ENCODE measurements at regions not wholly inside any gene's neighbourhood (a gene's known extent, or its start where the extent isn't known, plus 50 kb on each side); places are given as distances from the start of the nearest gene placed in this dataset.

GRCh38 chr22:48722661-48723060, 1105.0 kb downstream of the BRD1 start:
- intact Hi-C loops (cut with micrococcal nuclease; ENCODE audit: unreplicated experiment) = no loop called here
- FAIRE-seq (no peak), DNase-seq (ENCODE audit: low spot score) (no peak), ATAC-seq (no peak)
- no peak overlapping the region for H2AFZ ChIP-seq (ENCODE audit: low read length)
- BruUV-seq (replicated peaks) = no TSS peak
- H3K4me1 ChIP-seq (ENCODE audit: insufficient read depth, low read length) = no peaks in the 10 kb centered on the region
- TF ChIP-seq NR2C2 (CRISPR knock-in tag; IDR thresholded peaks at IDR 0.05; ENCODE audit: borderline replicate concordance) (no peak), MIER2 (CRISPR knock-in tag; IDR thresholded peaks at IDR 0.05) (no peak), FOXA3 (CRISPR knock-in tag; IDR thresholded peaks at IDR 0.05) (no peak), HCFC1 (IDR thresholded peaks at IDR 0.05; ENCODE audit: low read depth, low read length) (no peak), PRMT3 (CRISPR knock-in tag; IDR thresholded peaks at IDR 0.05; ENCODE audit: borderline replicate concordance, low read depth) (no peak), SMC3 (IDR thresholded peaks at IDR 0.05; ENCODE audit: low read length) (no peak), IKZF1 (IDR thresholded peaks at IDR 0.05) (no peak), MLX (CRISPR knock-in tag; IDR thresholded peaks at IDR 0.05) (no peak), ZNF343 (CRISPR knock-in tag; IDR thresholded peaks at IDR 0.05) (no peak), RNF2 (conservative IDR thresholded peaks at IDR 0.05; ENCODE audit: low read depth) (no peak)
- POLR2A ChIA-PET = no interaction called here
- H3K79me2 ChIP-seq (ENCODE audit: insufficient read depth, low read length) = peaks cover 16% of the 10 kb centered on the region
- no peak overlapping the region for H3K9ac ChIP-seq (ENCODE audit: insufficient read depth, low read depth, low read length)
- peaks cover 18% of the 10 kb centered on the region for H3K9me3 ChIP-seq (ENCODE audit: low read length)
- no peak overlapping the region for H3K27ac ChIP-seq (ENCODE audit: extremely low read length, insufficient read depth, low read length)
- in situ Hi-C loops (cut with HindIII; ENCODE audit: extremely low pct_ligation_motif_present, low pct_unique_long_range_greater_than_20kb) = no loop called here
- H3K36me3 ChIP-seq (replicated peaks in 1 of 2; ENCODE audit: control insufficient read depth in 1 of 2, insufficient read depth in 2 of 2, low read length in 2 of 2) = peaks cover 3 to 35% of the 10 kb centered on the region in 2 experiments; a peak in 3 of 5 replicates
- CTCF ChIA-PET (ENCODE audit: low intra/inter-chr PET ratio, low total read pairs) = no interaction called here
- no peak overlapping the region for H3K4me3 ChIP-seq (replicated peaks in 1 of 3; ENCODE audit: insufficient read depth in 1 of 3, low read depth in 2 of 3, low read length in 3 of 3)
- WGBS (ENCODE audit: low lambda C conversion rate) = 91% methylated on average over 9 of the region's 10 CpGs
- peaks cover 33% of the 10 kb centered on the region for H4K20me1 ChIP-seq (ENCODE audit: insufficient read depth, low read length)
- no peaks in the 10 kb centered on the region for H3K27me3 ChIP-seq (ENCODE audit: control insufficient read depth in 1 of 2, insufficient read depth in 2 of 2, low read length in 2 of 2)
- H3K4me2 ChIP-seq (ENCODE audit: low read depth, low read length) = no peak overlapping the region

DNA sequence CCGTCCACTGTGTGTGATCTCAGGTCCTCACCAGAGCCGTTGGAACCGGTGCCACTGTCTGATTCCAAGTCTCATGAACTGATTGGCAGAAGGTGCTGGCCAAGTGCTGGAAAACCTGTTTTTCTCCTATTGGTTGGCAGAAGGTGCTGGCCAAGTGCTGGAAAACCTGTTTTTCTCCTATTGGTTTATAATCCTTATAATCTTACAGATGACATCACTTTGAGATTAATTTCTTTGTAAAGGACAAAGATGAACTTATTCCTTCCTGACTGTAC, 1106.3 kb downstream of the BRD1 start:
- H3K4me3 ChIP-seq (replicated peaks in 1 of 3; ENCODE audit: insufficient read depth in 1 of 3, low read depth in 2 of 3, low read length in 3 of 3) = no peak overlapping the region
- POLR2A ChIA-PET = no interaction called here
- H3K9ac ChIP-seq (ENCODE audit: insufficient read depth, low read depth, low read length) = no peak overlapping the region
- FAIRE-seq (no peak), ATAC-seq (no peak), DNase-seq (ENCODE audit: low spot score) (no peak)
- peaks cover 38% of the 10 kb centered on the region for H4K20me1 ChIP-seq (ENCODE audit: insufficient read depth, low read length)
- no CpG with 5 or more reads among the region's 3 CpGs for WGBS (ENCODE audit: low lambda C conversion rate)
- H3K36me3 ChIP-seq (replicated peaks in 1 of 2; ENCODE audit: control insufficient read depth in 1 of 2, insufficient read depth in 2 of 2, low read length in 2 of 2) = peaks cover 3 to 34% of the 10 kb centered on the region in 2 experiments; a peak in 3 of 5 replicates
- no peaks in the 10 kb centered on the region for H3K27me3 ChIP-seq (ENCODE audit: control insufficient read depth in 1 of 2, insufficient read depth in 2 of 2, low read length in 2 of 2)
- BruUV-seq (replicated peaks) = no TSS peak
- H3K4me1 ChIP-seq (ENCODE audit: insufficient read depth, low read length) = no peaks in the 10 kb centered on the region
- CTCF ChIA-PET (ENCODE audit: low intra/inter-chr PET ratio, low total read pairs) = no interaction called here
- H3K4me2 ChIP-seq (ENCODE audit: low read depth, low read length) = no peak overlapping the region
- intact Hi-C loops (cut with micrococcal nuclease; ENCODE audit: unreplicated experiment) (no loop called here), in situ Hi-C loops (cut with HindIII; ENCODE audit: extremely low pct_ligation_motif_present, low pct_unique_long_range_greater_than_20kb) (no loop called here)
- H3K27ac ChIP-seq (ENCODE audit: extremely low read length, insufficient read depth, low read length) = no peak overlapping the region
- H3K79me2 ChIP-seq (ENCODE audit: insufficient read depth, low read length) = peaks cover 18% of the 10 kb centered on the region
- H3K9me3 ChIP-seq (ENCODE audit: low read length) = peaks cover 11% of the 10 kb centered on the region; the same call in 1 of the 2 replicates
- no peak overlapping the region for H2AFZ ChIP-seq (ENCODE audit: low read length)
- TF ChIP-seq ATF7 (IDR thresholded peaks at IDR 0.05) = no peak
- no peak for TF ChIP-seq ATF7 (CRISPR knock-in tag; IDR thresholded peaks at IDR 0.05)
- TF ChIP-seq, protein P1, sequence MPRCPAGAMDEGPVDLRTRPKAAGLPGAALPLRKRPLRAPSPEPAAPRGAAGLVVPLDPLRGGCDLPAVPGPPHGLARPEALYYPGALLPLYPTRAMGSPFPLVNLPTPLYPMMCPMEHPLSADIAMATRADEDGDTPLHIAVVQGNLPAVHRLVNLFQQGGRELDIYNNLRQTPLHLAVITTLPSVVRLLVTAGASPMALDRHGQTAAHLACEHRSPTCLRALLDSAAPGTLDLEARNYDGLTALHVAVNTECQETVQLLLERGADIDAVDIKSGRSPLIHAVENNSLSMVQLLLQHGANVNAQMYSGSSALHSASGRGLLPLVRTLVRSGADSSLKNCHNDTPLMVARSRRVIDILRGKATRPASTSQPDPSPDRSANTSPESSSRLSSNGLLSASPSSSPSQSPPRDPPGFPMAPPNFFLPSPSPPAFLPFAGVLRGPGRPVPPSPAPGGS (CRISPR knock-in tag; IDR thresholded peaks at IDR 0.05) = no peak
- TF ChIP-seq, protein P2, sequence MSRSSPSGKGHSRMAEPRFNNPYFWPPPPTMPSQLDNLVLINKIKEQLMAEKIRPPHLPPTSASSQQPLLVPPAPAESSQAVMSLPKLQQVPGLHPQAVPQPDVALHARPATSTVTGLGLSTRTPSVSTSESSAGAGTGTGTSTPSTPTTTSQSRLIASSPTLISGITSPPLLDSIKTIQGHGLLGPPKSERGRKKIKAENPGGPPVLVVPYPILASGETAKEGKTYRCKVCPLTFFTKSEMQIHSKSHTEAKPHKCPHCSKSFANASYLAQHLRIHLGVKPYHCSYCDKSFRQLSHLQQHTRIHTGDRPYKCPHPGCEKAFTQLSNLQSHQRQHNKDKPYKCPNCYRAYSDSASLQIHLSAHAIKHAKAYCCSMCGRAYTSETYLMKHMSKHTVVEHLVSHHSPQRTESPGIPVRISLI (CRISPR knock-in tag; IDR thresholded peaks at IDR 0.05; ENCODE audit: borderline replicate concordance) = no peak
- no peak for TF ChIP-seq ZMYM2 (CRISPR knock-in tag; IDR thresholded peaks at IDR 0.05)
- no peak for TF ChIP-seq ELF4 (CRISPR knock-in tag; IDR thresholded peaks at IDR 0.05; ENCODE audit: borderline replicate concordance)
- no peak for TF ChIP-seq ZNF777 (CRISPR knock-in tag; IDR thresholded peaks at IDR 0.05)
- no peak for TF ChIP-seq ZNF225 (CRISPR knock-in tag; IDR thresholded peaks at IDR 0.05)
- no peak for TF ChIP-seq NRL (CRISPR knock-in tag; IDR thresholded peaks at IDR 0.05; ENCODE audit: borderline replicate concordance)

All from HepG2 (cell line).